Naive thymus-derived CD8-positive, alpha-beta T cell (primary cell): ENCODE measurements at regions not wholly inside any gene's neighbourhood (a gene's known extent, or its start where the extent isn't known, plus 50 kb on each side); places are given as distances from the start of the nearest gene placed in this dataset.
"Not testable (repeated sequence)": the region's sequence is repeated elsewhere in the genome, so short reads cannot be mapped to it uniquely, and the experiment has no call there.

Experiments used
- ATAC-seq, 2 donors: fragments of 150-1000 bp; cut with Tn5 transposase in 1 of 2; sonication (Bioruptor Pico), chemical (Tn5 transposase) in 1 of 2; 1 replicate in 1 of 2; 2 replicates in 1 of 2; pipeline ENCODE4 v1.10.0; 2021; ENCODE audit warnings: mild to moderate bottlenecking in 2 of 2, moderate library complexity in 2 of 2
- POLR2A ChIA-PET: fragments of 350-600 bp; sonication (Branson Sonifier 250); formaldehyde crosslinking; loops from one replicate; lab custom pipeline; 2021; ENCODE audit warnings: antibody characterized with exemption; lab: Charles Lee
- DNase-seq, 10 donors: peaks; one replicate each; pipeline versions ENCODE4 v3.0.0 to v3.0.0-alpha.2; 2020 to 2022
- H3K27ac Mint-ChIP-seq, 10 donors: one replicate each; pipeline ENCODE4 v1.8.0; 2020 to 2022; ENCODE audit warnings: mild to moderate bottlenecking in 10 of 10, mixed read lengths in 10 of 10, moderate library complexity in 4 of 10, inconsistent platforms in 1 of 10
- H3K27me3 Mint-ChIP-seq, 5 donors: one replicate each; pipeline ENCODE4 v1.8.0; 2021 to 2022; ENCODE audit warnings: mixed read lengths in 5 of 5
- H3K36me3 Mint-ChIP-seq, 3 donors: one replicate each; pipeline ENCODE4 v1.8.0; 2020 to 2022; ENCODE audit warnings: mixed read lengths in 3 of 3, mild to moderate bottlenecking in 2 of 3, inconsistent platforms in 1 of 3
- H3K4me1 Mint-ChIP-seq, 4 donors: one replicate each; pipeline ENCODE4 v1.8.0; 2021 to 2022; ENCODE audit warnings: mixed read lengths in 4 of 4
- H3K4me3 Mint-ChIP-seq, 10 donors: one replicate each; pipeline ENCODE4 v1.8.0; 2020 to 2022; ENCODE audit warnings: mild to moderate bottlenecking in 10 of 10, mixed read lengths in 10 of 10, moderate library complexity in 6 of 10, inconsistent platforms in 1 of 10
- H3K9me3 Mint-ChIP-seq, 9 donors: one replicate each; pipeline ENCODE4 v1.8.0; 2020 to 2022; ENCODE audit warnings: mixed read lengths in 9 of 9, mild to moderate bottlenecking in 3 of 9, inconsistent platforms in 1 of 9, moderate library complexity in 1 of 9

DNA sequence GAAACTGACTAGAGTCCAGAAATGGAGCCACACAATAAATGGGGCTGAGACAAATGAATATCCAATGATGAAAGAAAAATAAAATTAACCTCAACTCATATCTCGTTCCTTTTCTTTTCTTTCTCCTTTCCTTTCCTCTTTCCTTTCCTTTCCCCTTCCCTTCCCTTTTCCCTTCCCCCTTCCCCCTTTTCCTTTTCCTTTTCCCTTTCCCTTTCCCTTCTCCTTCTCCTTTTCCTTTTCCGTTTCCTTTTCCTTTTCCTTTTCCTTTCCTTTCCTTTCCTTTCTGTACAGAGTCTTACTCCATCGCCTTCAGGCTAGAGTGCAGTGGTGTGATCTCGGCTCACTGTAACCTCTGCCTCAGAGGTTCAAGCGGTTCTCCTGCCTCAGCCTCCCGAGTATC, 146.3 kb downstream of the RTL9 start:
- Mint-ChIP-seq H3K4me1 (no peaks in the 10 kb centered on the region), H3K27me3 (peaks cover 0 to 5% (median 0%) of the 10 kb centered on the region in 5 donors), H3K9me3 (no peaks in the 10 kb centered on the region), H3K36me3 (no peaks in the 10 kb centered on the region), H3K27ac (no peak overlapping the region), H3K4me3 (no peak overlapping the region)
- POLR2A ChIA-PET: no interaction called here
- ATAC-seq (no peak), DNase-seq (no peak)

DNA sequence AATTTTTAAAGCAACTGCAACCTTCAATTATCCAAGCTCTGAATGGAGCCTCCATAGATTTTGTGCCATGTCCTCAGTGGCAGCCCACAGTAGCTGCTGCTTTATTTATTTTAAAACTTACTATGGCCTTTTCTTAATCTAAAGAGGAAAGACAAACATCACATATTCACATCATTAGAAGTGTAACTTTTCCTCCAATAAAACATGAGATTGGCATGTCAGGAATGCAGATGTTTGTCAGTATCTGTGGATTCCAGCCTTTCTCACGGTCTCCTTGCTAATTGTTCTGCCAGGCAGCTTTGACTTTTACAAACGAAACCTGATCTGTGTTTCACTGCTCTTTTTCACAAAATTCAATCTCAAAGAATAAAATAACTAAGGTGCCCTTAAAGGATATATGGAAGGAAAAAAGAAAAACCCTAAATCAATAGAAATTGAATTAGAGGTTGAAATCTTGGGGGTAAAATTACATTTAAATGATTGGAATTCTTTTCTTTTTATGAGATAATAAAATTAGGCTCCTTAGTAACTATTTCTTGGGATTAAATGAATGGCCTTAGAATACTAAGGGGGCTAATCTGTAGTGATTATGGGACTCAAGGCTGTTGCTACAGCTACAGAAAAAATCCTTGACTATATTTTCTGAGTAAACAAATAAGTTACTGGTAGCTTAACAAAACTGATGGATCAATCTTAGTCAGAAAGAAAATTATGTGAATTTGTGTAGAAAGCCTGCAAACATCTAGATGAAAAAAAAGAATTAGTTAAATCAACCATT, 151.3 kb downstream of the RTL9 start:
- Mint-ChIP-seq H3K4me1 (no peaks in the 10 kb centered on the region), H3K27ac (no peak overlapping the region), H3K36me3 (no peaks in the 10 kb centered on the region), H3K4me3 (no peak overlapping the region), H3K27me3 (peaks cover 0 to 10% (median 0%) of the 10 kb centered on the region in 5 donors), H3K9me3 (peaks cover 0 to 1% (median 0%) of the 10 kb centered on the region in 9 donors)
- POLR2A ChIA-PET: no interaction called here
- ATAC-seq (no peak), DNase-seq (no peak)

DNA sequence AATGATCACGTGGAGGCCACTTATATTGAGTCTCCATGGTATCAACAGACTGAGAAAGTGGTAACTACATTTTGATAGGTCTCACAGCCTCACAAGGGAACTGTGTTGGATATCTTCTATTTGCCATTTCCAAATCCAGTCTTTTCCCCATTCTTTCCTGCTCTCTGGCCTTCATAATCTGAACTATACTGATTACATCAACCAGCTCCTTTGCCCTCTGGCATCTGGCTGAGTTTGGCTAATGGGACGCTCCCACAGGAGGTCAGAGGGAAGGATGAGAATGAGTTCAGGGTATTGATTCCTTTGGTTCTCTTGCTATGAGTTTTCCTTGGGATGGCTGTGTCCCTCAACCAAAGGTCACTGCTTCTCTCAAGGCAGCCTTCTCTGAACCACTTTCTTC, 152.6 kb downstream of the RTL9 start:
- Mint-ChIP-seq H3K9me3 (peaks cover 0 to 1% (median 0%) of the 10 kb centered on the region in 9 donors), H3K4me3 (no peak overlapping the region), H3K27ac (no peak overlapping the region), H3K36me3 (no peaks in the 10 kb centered on the region), H3K4me1 (no peaks in the 10 kb centered on the region), H3K27me3 (peaks cover 0 to 10% (median 0%) of the 10 kb centered on the region in 5 donors)
- POLR2A ChIA-PET: no interaction called here
- DNase-seq (no peak), ATAC-seq (no peak)

DNA sequence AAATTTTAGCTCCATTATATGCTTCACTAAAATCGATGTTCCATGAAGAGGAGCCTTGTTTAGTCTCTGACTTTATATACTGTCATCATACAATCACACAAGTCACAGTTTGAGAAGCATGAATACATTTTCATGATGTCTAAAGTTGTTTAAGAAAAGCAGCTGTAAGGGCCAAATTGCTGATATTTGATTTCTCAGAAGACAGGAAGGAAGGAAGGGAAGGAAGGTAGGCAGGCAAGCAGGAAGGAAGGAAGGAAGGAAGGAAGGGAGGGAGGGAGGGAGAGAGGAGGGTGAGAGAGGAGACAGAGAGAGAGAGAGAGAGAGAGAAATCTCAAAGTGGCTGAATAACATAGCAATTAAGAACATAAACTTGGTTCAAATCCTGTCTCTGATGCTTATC, 153.7 kb downstream of the RTL9 start:
- no peak for DNase-seq
- POLR2A ChIA-PET: no interaction called here
- Mint-ChIP-seq H3K27ac (no peak overlapping the region), H3K27me3 (peaks cover 0 to 10% (median 0%) of the 10 kb centered on the region in 5 donors), H3K9me3 (peaks cover 0 to 1% (median 0%) of the 10 kb centered on the region in 9 donors), H3K4me1 (no peaks in the 10 kb centered on the region), H3K36me3 (no peaks in the 10 kb centered on the region), H3K4me3 (no peak overlapping the region)
- ATAC-seq: no peak

DNA sequence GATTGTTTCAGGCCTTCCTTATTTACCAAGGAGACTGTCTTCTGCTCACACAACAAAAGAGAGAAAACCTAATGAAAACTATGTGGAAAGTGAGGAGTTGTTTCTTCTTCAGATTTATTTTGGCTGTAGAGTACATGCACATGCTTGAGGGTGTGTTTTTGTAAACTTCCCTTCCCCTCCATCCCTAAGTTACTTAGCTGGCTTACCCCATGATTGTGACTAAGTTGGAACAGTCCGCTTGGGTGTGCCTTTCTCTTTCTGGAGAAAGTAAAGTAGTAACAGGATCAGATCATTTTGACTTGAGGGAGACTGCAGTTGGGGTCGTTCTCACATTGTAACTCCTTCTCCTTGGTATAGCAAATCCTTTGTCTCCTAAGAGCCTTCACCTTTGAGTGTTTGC, 155.9 kb downstream of the RTL9 start:
- DNase-seq: no peak
- no peaks in the 10 kb centered on the region for H3K4me1 Mint-ChIP-seq
- ATAC-seq: no peak
- POLR2A ChIA-PET: no interaction called here
- H3K36me3 Mint-ChIP-seq: no peaks in the 10 kb centered on the region
- H3K27me3 Mint-ChIP-seq: peaks cover 0 to 10% (median 0%) of the 10 kb centered on the region in 5 donors
- no peak overlapping the region for H3K27ac Mint-ChIP-seq
- no peak overlapping the region for H3K4me3 Mint-ChIP-seq
- peaks cover 0 to 1% (median 0%) of the 10 kb centered on the region in 9 donors for H3K9me3 Mint-ChIP-seq

DNA sequence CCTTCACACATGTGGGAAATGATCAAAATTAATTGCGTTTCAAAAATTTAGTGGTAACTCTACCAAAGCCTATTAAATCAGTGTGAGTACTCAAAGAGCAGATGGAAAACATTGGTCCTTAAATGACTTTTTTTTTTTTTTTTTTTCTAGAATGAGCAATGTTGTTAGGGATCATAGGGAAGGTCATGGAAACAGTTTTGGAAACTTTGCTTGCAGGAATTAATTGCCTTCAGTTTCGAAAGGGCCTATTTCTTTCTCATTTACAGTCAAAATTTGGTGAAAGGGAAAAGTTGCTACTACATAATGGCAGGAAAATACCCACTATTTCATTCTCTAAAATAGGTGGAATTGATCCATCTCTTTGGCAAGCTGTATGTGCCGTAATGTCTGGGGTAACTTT, 160.9 kb downstream of the RTL9 start:
- no peak overlapping the region for H3K27ac Mint-ChIP-seq
- H3K27me3 Mint-ChIP-seq: peaks cover 0 to 1% (median 0%) of the 10 kb centered on the region in 5 donors
- no peak overlapping the region for H3K4me3 Mint-ChIP-seq
- POLR2A ChIA-PET: no interaction called here
- no peaks in the 10 kb centered on the region for H3K4me1 Mint-ChIP-seq
- ATAC-seq (no peak), DNase-seq (no peak)
- no peaks in the 10 kb centered on the region for H3K9me3 Mint-ChIP-seq
- no peaks in the 10 kb centered on the region for H3K36me3 Mint-ChIP-seq

DNA sequence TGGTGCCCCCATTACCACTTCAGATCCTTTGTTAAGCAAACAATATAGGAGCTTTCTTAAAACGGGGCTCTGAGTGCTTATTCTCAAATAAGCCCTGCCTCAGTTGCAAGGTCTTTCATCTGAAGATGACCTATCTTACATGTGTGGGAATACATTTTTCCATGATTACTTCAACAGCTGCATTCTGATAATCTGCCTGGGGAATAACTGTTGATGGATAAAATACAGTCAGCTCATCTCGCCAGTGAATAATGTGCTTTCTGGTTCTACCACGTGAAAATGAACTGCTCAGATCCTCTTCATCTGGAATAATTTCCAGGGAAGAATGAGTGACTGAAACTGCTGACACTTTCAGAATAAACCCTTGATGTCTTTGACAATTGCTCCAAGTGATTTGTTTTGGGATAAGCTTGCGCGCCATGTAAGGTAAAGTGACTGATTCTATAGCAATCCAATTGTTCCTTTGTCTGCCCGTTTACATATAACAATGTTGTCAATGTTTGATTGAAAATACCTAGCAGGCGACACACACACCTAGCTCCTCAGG, 161.3 kb downstream of the RTL9 start:
- H3K36me3 Mint-ChIP-seq: no peaks in the 10 kb centered on the region
- POLR2A ChIA-PET: no interaction called here
- ATAC-seq: no peak
- H3K4me3 Mint-ChIP-seq: no peak overlapping the region
- no peak overlapping the region for H3K27ac Mint-ChIP-seq
- no peak for DNase-seq
- H3K27me3 Mint-ChIP-seq: peaks cover 0 to 1% (median 0%) of the 10 kb centered on the region in 5 donors
- H3K9me3 Mint-ChIP-seq: peaks cover 0 to 2% (median 0%) of the 10 kb centered on the region in 9 donors
- H3K4me1 Mint-ChIP-seq: no peaks in the 10 kb centered on the region

DNA sequence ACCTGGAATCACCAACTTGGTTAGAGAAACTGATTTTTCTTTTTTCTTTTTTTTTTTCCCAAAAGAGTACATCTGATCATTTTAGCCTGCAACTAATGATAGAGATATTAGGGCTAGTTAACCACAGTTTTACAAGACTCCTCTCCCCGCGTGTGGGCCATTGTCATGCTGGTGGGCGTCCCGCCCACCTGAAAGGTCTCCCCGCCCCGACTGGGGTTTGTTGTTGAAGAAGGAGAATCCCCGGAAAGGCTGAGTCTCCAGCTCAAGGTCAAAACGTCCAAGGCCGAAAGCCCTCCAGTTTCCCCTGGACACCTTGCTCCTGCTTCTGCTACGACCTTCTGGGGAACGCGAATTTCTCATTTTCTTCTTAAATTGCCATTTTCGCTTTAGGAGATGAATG, 162.0 kb downstream of the RTL9 start:
- ATAC-seq, POLR2A ChIA-PET, DNase-seq, H3K4me3 Mint-ChIP-seq, H3K36me3 Mint-ChIP-seq, H3K27me3 Mint-ChIP-seq, H3K27ac Mint-ChIP-seq, H3K4me1 Mint-ChIP-seq, H3K9me3 Mint-ChIP-seq: not testable (repeated sequence)

DNA sequence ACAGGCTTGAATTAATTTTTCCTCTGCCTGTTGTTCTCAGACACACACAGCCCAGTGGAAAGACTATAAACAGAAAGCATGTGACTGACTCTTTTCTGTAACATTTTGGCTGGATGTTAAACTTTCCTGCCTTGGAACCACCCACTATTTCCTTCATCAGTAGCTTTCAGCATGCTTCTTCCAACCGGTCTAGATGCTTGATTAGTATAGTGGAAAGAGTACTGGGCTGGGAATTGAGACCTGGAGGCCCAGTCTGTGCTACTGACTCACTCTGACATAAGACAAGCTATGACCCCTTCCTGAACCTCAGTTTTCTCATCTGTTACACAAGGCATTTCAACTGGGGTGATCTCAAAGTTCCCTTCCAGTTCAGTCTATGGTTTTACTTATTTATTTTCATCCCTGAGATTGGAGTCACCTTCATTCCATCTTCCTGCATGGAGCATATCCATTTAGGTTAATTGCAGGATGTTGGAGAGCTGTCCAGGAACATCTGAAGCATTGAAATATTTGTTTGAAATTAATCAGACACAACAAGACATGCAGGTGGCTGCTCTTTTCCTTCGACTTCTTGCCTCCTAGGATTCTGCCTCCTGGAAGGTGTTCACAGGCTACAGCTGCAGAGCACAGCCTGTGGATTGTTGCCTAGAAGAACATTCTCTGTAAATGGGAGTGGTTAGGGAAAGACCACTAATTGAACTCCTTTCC, 173.4 kb downstream of the RTL9 start:
- POLR2A ChIA-PET: no interaction called here
- H3K4me1 Mint-ChIP-seq: no peaks in the 10 kb centered on the region
- H3K4me3 Mint-ChIP-seq: no peak overlapping the region
- ATAC-seq (no peak), DNase-seq (no peak)
- no peaks in the 10 kb centered on the region for H3K36me3 Mint-ChIP-seq
- H3K27me3 Mint-ChIP-seq: peaks cover 0 to 4% (median 0%) of the 10 kb centered on the region in 5 donors
- no peak overlapping the region for H3K27ac Mint-ChIP-seq
- peaks cover 0 to 5% (median 0%) of the 10 kb centered on the region in 9 donors for H3K9me3 Mint-ChIP-seq

DNA sequence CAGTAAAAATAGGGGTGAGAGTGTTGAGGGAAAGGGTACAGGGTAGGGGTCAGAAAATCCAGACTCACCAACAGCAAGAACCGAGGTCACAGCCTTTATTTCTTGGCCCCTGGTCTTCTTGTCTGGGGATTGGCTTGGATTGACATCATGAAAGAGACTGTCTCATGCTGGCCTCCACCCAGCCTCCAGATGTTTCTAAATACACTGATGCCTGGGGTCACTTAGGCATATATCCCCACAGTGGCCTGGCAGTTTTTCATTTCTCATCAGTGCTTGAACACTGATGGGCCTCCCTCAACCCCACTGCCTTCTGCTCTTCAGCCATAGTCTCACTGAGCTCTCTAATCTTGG, 173.9 kb downstream of the RTL9 start:
- Mint-ChIP-seq H3K4me1 (no peaks in the 10 kb centered on the region), H3K27ac (no peak overlapping the region)

DNA sequence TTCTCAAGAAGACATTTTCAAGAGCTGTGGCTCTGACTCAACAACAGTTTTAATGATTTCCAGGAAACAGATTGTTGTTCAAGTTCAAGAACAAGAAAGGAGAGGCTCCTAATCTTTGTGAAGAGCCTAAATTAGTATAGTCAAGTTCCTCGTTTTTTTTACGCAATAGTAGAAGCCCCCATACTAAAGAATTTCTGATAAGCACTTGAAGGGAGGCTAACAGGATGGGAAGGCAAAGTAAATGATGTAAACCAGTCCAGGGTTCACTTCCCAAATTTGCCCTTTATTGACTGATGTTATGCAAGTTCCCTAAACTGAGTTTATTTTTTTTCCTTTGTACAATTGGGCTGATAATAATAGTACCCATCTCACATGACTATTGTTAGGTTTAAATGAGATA, 178.2 kb downstream of the RTL9 start:
- H3K36me3 Mint-ChIP-seq: no peaks in the 10 kb centered on the region
- ATAC-seq (no peak), DNase-seq (no peak)
- no peaks in the 10 kb centered on the region for H3K4me1 Mint-ChIP-seq
- POLR2A ChIA-PET: no interaction called here
- peaks cover 0 to 4% (median 0%) of the 10 kb centered on the region in 5 donors for H3K27me3 Mint-ChIP-seq
- H3K4me3 Mint-ChIP-seq: no peak overlapping the region
- H3K9me3 Mint-ChIP-seq: peaks cover 0 to 7% (median 0%) of the 10 kb centered on the region in 9 donors
- no peak overlapping the region for H3K27ac Mint-ChIP-seq

More for the DNA sequence above, 173.9 kb downstream of the RTL9 start:
- no peak for ATAC-seq
- peaks cover 0 to 4% (median 0%) of the 10 kb centered on the region in 5 donors for H3K27me3 Mint-ChIP-seq
- peaks cover 0 to 2% (median 0%) of the 10 kb centered on the region in 9 donors for H3K9me3 Mint-ChIP-seq
- no peak overlapping the region for H3K4me3 Mint-ChIP-seq
- no peaks in the 10 kb centered on the region for H3K36me3 Mint-ChIP-seq
- DNase-seq: no peak
- POLR2A ChIA-PET: no interaction called here

DNA sequence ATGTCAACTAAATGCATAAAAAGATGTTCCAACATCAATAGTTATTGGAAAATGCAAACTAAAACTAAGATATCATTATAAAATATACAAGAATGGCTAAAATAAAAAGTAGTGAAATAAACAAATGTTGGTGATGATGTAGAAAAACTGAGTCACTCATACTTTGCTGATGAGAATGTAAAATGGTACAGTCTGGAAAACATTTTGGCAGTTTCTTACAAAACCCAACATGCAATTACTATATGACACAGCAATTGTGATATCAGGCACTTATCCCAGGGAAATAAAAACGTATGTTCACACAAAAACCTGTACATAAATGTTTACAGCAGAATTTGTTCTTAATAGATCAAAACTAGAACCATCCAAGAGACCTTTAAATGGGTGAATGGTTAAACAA, 182.6 kb downstream of the RTL9 start:
- POLR2A ChIA-PET: no interaction called here
- Mint-ChIP-seq H3K9me3 (peaks cover 0 to 10% (median 4%) of the 10 kb centered on the region in 9 donors), H3K4me3 (no peak overlapping the region), H3K4me1 (no peaks in the 10 kb centered on the region), H3K27me3 (peaks cover 0 to 3% (median 0%) of the 10 kb centered on the region in 5 donors), H3K27ac (no peak overlapping the region), H3K36me3 (no peaks in the 10 kb centered on the region)
- no peak for DNase-seq
- ATAC-seq: no peak

DNA sequence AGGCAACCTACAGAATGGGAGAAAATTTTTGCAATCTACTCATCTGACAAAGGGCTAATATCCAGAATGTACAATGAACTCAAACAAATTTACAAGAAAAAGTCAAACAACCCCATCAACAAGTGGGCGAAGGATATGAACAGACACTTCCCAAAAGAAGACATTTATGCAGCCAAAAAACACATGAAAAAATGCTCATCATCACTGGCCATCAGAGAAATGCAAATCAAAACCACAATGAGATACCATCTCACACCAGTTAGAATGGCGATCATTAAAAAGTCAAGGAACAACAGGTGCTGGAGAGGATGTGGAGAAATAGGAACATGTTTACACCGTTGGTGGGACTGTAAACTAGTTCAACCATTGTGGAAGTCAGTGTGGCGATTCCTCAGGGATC, 192.2 kb downstream of the RTL9 start:
- H3K4me3 Mint-ChIP-seq, H3K9me3 Mint-ChIP-seq, H3K27me3 Mint-ChIP-seq, DNase-seq, POLR2A ChIA-PET, H3K36me3 Mint-ChIP-seq, H3K4me1 Mint-ChIP-seq, H3K27ac Mint-ChIP-seq, ATAC-seq: not testable (repeated sequence)
